ENCODE measurements at regions not wholly inside any gene's neighbourhood (a gene's known extent, or its start where the extent isn't known, plus 50 kb on each side); places are given as distances from the start of the nearest gene placed in this dataset.
"Not testable (repeated sequence)": the region's sequence is repeated elsewhere in the genome, so short reads cannot be mapped to it uniquely, and the experiment has no call there.

GRCh38 chr21:17682924-17683323 is 70.2 kb upstream of the BTG3 start:
- DNase-seq (ENCODE audit: extremely low read depth in 1 of 2, low read depth in 1 of 2) = no peak

GRCh38 chr21:17679002-17679600 is 66.4 kb upstream of the BTG3 start:
- DNase-seq (ENCODE audit: extremely low read depth in 1 of 2, low read depth in 1 of 2) = no peak

- DNase-seq (ENCODE audit: extremely low read depth in 1 of 2, low read depth in 1 of 2) = not testable (repeated sequence)
Observed at GRCh38 chr21:17676930-17677329, 64.2 kb upstream of the BTG3 start.

DNA sequence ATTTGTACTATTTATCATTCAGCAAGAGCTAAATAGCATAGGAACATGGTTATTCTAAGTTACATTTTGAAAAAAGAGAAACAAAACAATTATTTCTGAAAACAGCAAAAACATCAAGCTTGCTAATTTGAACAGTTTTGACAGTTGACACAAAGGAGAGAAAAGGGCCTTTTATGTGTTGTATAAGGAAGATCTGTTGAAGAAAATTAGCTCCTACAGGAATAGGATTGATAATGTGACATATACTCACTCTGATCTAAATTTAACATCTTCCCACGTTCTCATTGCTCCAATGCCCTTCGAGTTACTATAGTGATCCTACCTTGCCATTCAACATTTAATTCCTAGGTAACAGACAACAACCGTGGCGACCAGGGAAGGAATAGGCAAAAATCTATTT is 61.4 kb upstream of the BTG3 start:
- DNase-seq (ENCODE audit: extremely low read depth in 1 of 2, low read depth in 1 of 2) = no peak

DNA sequence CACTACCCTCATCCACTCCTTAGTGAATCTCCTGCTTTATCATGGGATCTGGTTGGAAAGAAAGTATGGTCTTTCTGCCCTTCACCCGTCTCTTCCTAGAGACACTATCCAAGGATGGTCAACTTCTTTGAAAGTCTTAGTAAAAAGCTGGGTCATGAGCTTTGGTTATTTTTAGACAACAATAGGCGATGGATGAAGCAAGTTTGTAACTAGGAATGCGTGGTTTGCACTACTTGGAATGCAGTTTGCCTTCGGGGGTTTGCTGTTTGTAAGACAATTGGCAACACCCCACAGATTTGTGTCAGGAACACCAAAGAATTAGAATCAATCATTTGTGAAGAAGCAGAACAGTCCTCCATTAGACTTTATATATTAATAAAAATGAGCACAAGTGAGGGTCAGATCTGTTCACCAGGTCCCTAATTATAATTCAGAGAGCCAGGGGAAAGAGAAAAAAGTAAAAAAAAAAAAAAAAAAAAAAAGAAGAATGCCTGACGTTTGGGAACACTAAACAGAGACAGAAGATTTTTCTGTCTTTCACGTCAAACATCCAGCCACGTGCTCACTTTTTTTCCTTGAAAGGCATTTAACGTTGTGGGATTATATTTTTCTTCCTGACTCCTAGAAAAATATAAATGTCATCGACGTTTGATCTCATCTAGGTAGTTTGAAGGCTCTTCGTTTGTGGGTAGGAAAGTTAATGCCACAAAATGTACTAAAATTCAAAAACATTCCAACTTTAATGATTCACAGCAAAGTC is 60.7 kb upstream of the BTG3 start:
- no peak for DNase-seq (ENCODE audit: extremely low read depth in 1 of 2, low read depth in 1 of 2)

GRCh38 chr21:17671733-17672132 is 59.0 kb upstream of the BTG3 start:
- DNase-seq (ENCODE audit: extremely low read depth in 1 of 2, low read depth in 1 of 2) = no peak

- DNase-seq (ENCODE audit: extremely low read depth in 1 of 2, low read depth in 1 of 2) = no peak
Observed at GRCh38 chr21:17668479-17669140, 55.9 kb upstream of the BTG3 start.

- DNase-seq (ENCODE audit: extremely low read depth in 1 of 2, low read depth in 1 of 2) = no peak
Observed at GRCh38 chr21:17667256-17667655, 54.6 kb upstream of the BTG3 start.
